ENCODE measurements at regions not wholly inside any gene's neighbourhood (a gene's known extent, or its start where the extent isn't known, plus 50 kb on each side); places are given as distances from the start of the nearest gene placed in this dataset.

DNA sequence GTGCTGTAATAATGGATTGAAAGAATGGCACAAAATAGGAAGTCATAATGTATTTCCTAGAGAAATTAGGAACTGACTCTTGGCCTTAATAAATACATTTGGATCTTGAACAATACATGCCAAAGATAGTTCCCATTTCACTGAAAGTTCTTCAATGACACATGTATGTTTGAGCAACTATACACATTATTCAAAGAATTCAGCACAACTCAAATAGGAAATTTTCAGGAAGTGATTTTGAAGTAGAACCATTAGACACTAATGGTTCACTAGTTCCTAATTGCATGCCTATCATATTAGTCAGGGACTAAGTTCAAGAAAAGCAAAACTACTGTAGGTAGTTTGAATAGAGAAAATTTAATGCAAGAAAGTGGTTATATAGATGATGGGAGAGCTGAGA is 404.7 kb downstream of the LMO4 start:
- TF ChIP-seq, protein P1, sequence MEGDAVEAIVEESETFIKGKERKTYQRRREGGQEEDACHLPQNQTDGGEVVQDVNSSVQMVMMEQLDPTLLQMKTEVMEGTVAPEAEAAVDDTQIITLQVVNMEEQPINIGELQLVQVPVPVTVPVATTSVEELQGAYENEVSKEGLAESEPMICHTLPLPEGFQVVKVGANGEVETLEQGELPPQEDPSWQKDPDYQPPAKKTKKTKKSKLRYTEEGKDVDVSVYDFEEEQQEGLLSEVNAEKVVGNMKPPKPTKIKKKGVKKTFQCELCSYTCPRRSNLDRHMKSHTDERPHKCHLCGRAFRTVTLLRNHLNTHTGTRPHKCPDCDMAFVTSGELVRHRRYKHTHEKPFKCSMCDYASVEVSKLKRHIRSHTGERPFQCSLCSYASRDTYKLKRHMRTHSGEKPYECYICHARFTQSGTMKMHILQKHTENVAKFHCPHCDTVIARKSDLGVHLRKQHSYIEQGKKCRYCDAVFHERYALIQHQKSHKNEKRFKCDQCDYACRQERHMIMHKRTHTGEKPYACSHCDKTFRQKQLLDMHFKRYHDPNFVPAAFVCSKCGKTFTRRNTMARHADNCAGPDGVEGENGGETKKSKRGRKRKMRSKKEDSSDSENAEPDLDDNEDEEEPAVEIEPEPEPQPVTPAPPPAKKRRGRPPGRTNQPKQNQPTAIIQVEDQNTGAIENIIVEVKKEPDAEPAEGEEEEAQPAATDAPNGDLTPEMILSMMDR (IDR thresholded peaks at IDR 0.05 in 8 of 11, conservative IDR thresholded peaks at IDR 0.05 in 3 of 11) = no peak
- no peak for TF ChIP-seq POLR2A (IDR thresholded peaks at IDR 0.05)
